ENCODE measurements at regions not wholly inside any gene's neighbourhood (a gene's known extent, or its start where the extent isn't known, plus 50 kb on each side); places are given as distances from the start of the nearest gene placed in this dataset.
A peak's percentile ranks its signal among the peaks of the same experiment; 100 is the strongest.
"Not testable (repeated sequence)": the region's sequence is repeated elsewhere in the genome, so short reads cannot be mapped to it uniquely, and the experiment has no call there.

GRCh38 chr9:41016699-41017098 lies 111.8 kb downstream of the FOXD4L6 start:
- not testable (repeated sequence) for DNase-seq

- DNase-seq, result not testable (repeated sequence)
Observed at GRCh38 chr9:40999952-41000700, 128.4 kb downstream of the FOXD4L6 start.

DNA sequence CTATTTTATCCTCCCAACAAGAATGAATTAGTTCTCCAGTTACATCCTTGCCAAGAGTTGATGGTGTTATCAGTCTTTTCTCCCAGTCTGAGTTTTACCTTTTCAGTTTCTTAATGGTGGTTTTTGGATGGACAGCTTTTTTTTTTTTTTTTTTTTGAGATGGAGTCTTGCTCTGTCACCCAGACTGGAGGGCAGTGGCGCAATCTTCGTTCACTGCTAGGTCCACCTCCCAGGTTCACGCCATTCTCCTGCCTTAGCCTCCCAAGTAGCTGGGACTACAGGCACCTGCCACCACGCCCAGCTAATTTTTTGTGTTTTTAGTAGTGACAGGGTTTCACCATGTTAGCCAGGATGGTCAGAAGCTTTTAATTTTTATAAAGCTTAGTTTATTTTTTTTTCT lies 133.0 kb downstream of the FOXD4L6 start:
- not testable (repeated sequence) for DNase-seq

- not testable (repeated sequence) for DNase-seq
Observed at GRCh38 chr9:40993842-40994241, 134.6 kb downstream of the FOXD4L6 start.

- not testable (repeated sequence) for DNase-seq
Observed at GRCh38 chr9:40993375-40993774, 135.1 kb downstream of the FOXD4L6 start.

DNA sequence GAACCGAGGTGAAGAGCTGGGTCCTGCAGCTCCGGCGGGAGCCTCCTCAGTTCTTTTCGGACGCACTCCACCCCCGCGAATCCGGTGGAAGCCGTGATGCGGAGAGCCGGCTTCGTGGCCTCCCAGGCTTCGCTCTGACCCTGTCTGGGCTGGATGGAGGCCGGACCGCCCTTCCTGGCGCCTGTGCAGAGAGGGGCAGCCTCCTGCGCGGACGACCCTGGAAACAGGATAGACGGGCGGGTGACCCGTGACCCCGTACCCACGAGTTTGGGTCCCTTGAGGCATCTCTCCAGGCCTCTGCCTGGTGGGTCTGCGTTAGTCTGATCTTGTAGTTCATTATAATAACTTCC lies 136.0 kb downstream of the FOXD4L6 start:
- DNase-seq, result not testable (repeated sequence)

GRCh38 chr9:40991741-40992471 lies 136.6 kb downstream of the FOXD4L6 start:
- DNase-seq, result peak; percentile 98 to 99

DNA sequence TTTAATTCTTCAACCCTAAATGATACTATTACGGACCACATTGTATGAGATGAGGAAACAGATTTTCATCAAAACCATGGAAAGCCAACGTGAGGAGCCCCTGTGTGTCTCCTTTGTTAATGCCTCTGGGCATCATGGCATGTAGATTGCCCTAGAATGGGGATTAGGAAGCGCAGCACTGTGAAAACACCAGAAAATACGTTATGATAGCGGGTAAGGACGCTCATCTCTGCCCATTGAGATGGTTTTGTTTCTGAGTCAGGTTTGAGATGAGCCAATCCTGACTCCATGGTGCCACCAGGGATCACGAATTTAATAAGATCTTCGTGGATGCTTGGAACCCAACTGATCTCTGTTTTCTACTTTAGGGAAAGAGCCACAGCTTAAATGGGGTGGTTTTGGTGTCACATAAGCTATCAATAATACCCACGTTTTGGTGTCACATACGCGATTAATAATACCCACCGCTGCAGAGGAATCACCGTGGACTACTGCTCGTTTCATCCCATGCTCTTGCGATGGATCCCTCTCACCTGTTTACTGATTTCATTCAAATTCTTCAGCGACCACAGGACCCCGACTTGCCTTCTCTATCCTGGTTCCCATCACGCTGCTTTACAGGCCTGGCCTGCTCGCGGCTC lies 137.3 kb downstream of the FOXD4L6 start:
- not testable (repeated sequence) for DNase-seq

DNA sequence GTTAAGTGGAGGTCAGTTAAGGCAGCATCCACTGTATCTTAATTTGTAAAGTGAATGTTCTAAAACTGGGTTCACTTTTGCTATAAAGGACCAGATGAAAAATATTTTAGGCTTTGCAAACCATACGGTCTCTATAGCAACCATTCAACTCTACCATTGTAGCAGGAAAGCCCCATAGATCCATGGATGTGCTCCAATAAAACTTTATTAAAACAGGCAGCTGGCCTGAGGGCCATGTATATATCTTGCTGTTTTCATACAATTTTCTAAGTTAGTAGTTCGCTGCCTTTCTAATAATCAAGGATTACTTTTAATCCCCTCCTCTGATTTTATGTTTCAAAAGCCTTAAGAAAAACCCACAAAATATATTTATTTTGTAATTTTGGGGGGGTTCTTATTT lies 142.1 kb downstream of the FOXD4L6 start:
- not testable (repeated sequence) for DNase-seq

GRCh38 chr9:40975351-40975750 lies 153.1 kb downstream of the FOXD4L6 start:
- not testable (repeated sequence) for DNase-seq

- DNase-seq, result not testable (repeated sequence)
Observed at GRCh38 chr9:40974912-40975311, 153.6 kb downstream of the FOXD4L6 start.

- not testable (repeated sequence) for DNase-seq
Observed at GRCh38 chr9:40971773-40972172, 156.7 kb downstream of the FOXD4L6 start.

- not testable (repeated sequence) for DNase-seq
Observed at GRCh38 chr9:40970340-40970739, 158.1 kb downstream of the FOXD4L6 start.

DNA sequence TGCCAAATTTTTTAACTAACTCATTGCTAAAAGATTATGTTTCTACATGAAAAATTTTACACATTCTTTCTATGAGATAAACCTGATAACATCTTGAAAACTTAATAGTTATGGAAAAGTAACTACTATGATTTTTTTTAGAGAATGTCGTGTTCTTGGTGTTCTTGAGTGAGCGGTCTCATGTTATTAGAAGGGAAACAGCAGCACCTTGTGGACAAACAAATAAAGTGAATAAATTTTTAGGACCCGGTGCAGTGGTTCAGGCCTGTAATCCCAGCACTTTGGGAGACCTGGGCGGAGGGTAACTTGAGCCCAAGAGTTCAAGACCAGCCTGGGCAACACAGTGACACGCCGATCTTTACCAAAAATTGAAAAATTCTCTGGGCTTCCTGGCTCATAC lies 166.0 kb downstream of the FOXD4L6 start:
- not testable (repeated sequence) for DNase-seq

- not testable (repeated sequence) for DNase-seq
Observed at GRCh38 chr9:40951876-40952494, 176.5 kb downstream of the FOXD4L6 start.

DNA sequence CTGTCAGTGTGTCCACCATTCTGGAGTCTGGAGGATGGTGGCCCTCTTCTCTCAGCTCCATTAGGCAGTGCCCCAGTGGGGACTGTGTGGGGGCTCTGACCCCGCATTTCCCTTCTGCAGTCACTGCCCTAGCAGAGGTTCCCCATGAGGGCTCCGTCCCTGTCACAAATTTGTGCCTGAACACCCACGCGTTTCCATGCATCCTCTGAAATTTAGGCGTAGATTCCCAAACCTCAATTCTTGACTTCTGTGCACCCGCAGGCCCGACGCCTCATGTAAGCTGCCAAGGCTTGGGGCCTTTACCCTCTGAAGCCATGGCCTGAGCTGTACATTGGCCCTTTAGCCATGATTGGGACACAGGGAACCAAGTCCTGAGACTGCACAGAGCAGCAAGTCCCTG lies 182.3 kb downstream of the FOXD4L6 start:
- not testable (repeated sequence) for DNase-seq

DNA sequence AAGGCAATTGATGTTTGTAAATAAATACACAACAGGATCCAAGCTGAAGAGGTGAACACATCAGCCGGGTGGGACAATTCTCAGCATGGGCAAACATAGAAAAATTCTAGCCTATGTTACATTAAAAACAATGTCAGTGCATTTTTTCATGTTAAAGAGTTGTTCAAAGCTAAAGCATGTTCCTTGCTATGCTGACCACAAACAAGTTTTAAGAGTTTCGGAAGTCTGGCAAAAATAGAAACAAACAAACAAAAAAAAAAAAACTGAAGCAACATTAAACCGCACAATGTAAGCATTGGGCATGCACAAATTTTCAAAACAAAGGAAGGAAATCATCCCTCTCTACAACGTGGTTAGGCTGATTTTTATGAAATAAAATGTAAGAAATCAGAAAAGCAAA lies 185.8 kb downstream of the FOXD4L6 start:
- DNase-seq, result not testable (repeated sequence)

- not testable (repeated sequence) for DNase-seq
Observed at GRCh38 chr9:40939888-40940209, 188.6 kb downstream of the FOXD4L6 start.

GRCh38 chr9:40939201-40939887 lies 189.1 kb downstream of the FOXD4L6 start:
- DNase-seq, result not testable (repeated sequence)

GRCh38 chr9:40935336-40935735 lies 193.1 kb downstream of the FOXD4L6 start:
- DNase-seq, result no peak

DNA sequence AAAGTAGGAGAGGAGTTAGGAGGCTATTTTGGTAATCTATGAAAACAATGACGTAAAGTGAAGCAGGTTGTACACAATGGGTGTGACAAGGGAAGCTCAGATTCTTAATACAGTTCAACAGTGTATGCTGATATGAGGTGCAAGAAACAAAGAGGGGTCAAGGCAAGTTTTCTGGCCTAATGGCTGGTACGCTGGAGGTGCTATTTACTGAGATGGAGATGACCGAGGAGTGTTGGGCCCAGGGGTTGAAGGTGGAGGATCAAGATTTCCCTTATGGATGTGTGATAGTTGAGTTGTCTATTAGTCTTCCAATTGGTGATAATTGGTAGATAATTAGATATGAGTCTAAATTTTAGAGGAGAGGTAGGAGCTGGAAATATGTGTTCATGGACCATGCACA lies 194.0 kb downstream of the FOXD4L6 start:
- DNase-seq, result not testable (repeated sequence)

DNA sequence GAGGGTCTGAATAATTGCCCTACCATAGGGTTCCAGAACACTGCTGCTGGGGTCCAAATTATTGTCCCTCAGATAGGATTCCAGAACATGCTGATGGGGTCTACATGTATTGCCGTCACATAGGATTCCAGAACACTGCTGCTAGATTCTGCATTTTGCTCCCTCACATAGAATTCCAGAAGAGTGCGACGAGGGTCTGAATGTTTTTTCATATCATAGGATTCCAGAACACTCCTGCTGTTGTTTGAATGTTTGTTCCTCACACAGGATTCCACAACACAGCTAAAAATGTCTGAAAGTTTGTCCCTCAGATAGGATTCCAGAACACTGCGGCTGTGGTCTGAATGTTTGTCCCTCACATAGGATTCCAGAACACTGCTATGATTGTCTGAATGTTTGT lies 198.1 kb downstream of the FOXD4L6 start:
- not testable (repeated sequence) for DNase-seq

GRCh38 chr9:40929488-40929845 lies 199.0 kb downstream of the FOXD4L6 start:
- not testable (repeated sequence) for DNase-seq

Data from CD4-positive, alpha-beta T cell treated with Interleukin-4 for 1 hour (primary cell).